Myocyte (in vitro differentiated cells): ENCODE measurements at regions not wholly inside any gene's neighbourhood (a gene's known extent, or its start where the extent isn't known, plus 50 kb on each side); places are given as distances from the start of the nearest gene placed in this dataset.
"Not testable (repeated sequence)": the region's sequence is repeated elsewhere in the genome, so short reads cannot be mapped to it uniquely, and the experiment has no call there.

Experiments used
- DNase-seq: peaks from one replicate; pipeline ENCODE4 v3.0.0-alpha.2; 2012; ENCODE audit warnings: low read depth

DNA sequence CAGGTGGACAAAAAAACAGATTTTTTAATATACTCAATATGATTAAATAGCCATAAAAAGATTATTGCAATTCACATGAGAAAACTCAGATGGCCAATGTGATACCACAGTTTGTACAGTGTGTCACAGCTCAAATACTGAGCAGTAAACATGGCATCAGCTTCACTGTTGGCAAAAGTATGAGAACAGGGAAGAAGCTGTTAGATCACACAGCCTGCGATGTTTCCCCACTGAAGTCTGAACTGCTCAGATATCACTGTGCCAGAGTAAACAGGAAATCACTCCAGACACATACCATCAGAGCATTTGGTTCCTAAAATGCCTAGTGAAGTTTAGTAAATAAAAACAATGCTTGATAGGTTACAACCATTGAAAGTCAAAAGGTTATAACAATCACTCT, 347.8 kb downstream of the ETV1 start:
- peak; percentile 70 for DNase-seq

- no peak for DNase-seq
Measured at GRCh38 chr7:13651167-13651566, 338.3 kb downstream of the ETV1 start.

DNA sequence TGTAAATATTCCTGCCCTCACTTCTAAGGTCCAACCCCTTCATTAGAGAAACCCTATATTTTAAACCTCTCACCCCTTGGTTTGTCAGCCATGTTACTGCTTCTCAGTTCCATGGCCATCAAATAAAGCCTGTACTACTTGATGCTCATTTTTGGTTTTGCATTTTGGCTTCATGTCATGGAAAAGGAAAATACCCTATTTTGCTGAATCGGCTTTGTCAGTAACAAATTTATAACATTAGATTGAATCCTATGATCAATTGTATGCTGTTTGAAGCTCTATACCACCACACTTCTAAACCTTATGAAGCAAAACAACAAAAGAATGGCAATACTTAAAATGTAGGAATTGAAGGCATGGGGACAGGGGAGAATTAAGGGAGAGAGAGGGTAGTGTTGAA, 333.1 kb downstream of the ETV1 start:
- DNase-seq, result no peak

- DNase-seq, result no peak
Measured at GRCh38 chr7:13673290-13673689, 316.2 kb downstream of the ETV1 start.

- DNase-seq, result no peak
Measured at GRCh38 chr7:13682626-13683025, 306.8 kb downstream of the ETV1 start.

DNA sequence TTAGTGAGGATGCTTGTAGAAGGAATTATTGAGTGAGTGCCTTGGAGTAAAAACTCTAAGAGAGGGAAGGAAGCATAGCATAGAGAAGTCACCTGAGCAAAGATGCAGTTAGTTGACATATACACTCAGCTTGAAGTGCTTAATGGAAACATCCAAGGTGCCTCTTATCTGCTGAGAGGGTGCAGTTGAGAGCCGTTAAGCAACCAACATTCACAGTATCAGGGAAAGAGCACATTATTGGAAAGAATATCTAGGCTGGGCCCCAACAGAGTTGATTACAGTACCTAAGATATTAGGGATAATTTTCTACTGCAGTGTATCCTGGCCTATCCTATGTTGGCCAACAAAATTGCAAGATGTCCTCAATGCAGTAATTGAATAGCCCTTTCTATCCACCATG, 302.0 kb downstream of the ETV1 start:
- DNase-seq, result no peak

DNA sequence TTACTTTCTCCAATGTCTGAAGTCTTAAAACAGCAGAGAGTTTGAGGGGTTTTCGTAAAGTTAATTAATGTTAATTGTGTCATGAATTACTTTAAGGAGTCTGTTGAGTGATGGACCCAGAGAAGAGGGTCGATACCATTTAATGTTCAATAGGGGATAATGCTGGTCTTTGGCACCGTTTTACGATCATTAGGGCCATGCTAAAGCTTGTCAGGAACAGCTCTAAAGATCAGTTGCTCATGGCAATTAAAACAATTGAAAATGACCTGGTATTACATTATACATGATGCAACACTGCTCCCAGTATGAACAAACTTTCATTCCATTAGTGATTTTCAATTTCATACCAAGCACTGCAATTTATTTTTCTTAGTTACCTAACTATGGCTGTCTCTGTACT, 296.9 kb downstream of the ETV1 start:
- no peak for DNase-seq

- DNase-seq, result no peak
Measured at GRCh38 chr7:13702251-13702650, 287.2 kb downstream of the ETV1 start.

GRCh38 chr7:13708670-13709069, 280.8 kb downstream of the ETV1 start:
- DNase-seq, result no peak

- no peak for DNase-seq
Measured at GRCh38 chr7:13713092-13713491, 276.4 kb downstream of the ETV1 start.

GRCh38 chr7:13715534-13715933, 273.9 kb downstream of the ETV1 start:
- DNase-seq, result no peak

DNA sequence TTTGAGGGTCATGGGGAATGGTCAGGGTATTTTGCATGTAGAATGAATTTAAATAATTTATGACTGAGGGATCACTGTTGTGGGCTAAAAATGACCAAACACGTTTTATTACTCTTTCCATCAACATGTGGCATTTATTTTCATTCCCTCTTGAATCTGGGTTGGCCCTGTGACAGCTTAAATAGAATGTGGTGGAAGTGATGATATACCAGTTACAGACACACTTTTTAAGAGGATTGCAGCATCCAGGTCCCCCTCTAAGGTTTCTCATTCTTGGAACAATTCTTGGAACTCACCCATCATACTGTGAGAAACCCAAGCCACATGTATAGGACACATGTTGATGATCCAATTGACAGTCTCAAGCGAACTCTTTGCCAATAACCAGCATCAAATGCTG, 272.4 kb downstream of the ETV1 start:
- no peak for DNase-seq

- DNase-seq, result no peak
Measured at GRCh38 chr7:13724191-13724976, 265.1 kb downstream of the ETV1 start.

DNA sequence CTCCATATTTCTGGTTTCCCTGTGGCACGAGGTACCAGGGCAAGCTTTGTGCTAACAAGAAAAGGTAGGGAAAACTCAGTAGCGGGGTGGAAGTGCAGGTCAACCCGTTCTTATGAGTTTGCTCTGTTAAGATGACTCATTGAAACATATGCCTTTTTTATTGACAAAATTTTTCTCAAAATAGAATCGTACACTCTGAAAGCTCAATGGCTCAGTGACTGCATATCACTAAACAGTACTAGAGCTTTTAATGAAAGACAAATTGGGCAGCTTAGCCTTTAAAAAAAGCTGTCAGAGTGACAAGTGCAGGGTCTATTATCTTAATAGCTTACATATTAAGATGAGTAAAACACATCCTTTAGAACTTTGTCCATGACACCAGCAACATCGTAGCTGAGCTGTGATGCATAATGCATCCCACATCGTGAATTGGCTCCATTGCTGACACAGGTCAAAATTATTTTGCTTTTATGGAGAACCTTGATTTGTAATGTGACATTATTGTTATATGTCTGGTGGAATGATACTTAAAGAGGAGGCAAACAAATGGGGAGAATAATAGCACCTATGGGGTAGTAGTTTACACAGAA, 264.4 kb downstream of the ETV1 start:
- DNase-seq, result no peak

DNA sequence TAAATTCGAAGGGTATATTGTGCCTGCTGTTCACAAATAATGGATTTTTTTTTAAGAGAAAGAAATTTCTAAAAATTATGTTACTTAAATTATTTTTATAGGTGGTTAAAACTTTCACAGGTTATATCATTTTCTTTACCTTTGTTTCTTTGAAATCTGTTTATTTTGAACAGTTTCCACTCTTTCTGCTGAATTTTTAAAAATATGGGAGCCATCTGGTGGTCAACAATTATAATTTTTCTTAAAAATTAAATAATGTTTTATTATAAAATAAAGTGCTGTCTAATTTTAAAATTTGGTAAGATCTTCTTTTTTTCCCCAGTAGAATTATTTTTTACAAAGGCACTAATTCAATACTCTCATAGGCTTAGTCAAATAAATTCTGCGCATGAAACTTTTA, 263.9 kb downstream of the ETV1 start:
- peak; percentile 15 for DNase-seq

GRCh38 chr7:13727279-13727678, 262.2 kb downstream of the ETV1 start:
- DNase-seq, result peak; percentile 15

DNA sequence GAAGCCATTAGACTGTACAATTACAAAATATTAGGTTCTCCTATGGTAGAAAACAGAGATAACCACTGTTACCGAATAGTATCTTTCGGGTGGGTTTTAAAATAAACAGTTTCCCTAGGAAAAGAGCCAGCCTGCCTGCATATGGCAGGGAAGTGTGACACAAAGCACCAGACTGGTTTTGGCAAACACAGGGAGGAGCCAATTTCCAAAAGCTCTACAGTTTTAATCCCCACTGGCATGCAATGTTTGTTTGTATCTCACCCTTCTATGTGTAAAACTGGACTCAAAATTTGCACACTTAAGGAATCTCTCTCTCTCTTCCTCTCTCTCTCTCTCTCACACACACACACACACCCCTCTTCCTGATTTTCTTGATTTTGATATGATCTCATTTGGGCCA, 261.7 kb downstream of the ETV1 start:
- DNase-seq, result no peak

GRCh38 chr7:13728430-13728829, 261.0 kb downstream of the ETV1 start:
- not testable (repeated sequence) for DNase-seq

DNA sequence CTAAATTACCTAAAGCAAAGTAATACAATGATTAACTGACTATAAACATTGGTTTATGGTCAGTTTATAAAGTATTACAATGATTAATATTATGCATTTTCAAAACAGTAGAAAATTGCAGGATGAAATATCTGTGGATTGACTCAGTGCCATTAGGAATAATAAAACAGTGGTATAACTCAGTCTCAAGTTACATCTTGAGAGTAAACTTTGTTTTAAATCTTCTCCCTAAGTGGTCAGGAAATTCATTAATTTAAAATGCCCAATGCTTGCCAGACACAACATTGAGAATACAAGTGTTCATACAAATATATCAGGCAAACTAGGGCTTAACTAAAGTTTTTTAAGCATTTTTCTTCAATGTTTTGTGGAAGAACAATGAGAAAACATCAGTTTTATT, 257.8 kb downstream of the ETV1 start:
- peak; percentile 36 for DNase-seq

- DNase-seq, result no peak
Measured at GRCh38 chr7:13737563-13737962, 251.9 kb downstream of the ETV1 start.

GRCh38 chr7:13742126-13742525, 247.3 kb downstream of the ETV1 start:
- peak; percentile 96 for DNase-seq

DNA sequence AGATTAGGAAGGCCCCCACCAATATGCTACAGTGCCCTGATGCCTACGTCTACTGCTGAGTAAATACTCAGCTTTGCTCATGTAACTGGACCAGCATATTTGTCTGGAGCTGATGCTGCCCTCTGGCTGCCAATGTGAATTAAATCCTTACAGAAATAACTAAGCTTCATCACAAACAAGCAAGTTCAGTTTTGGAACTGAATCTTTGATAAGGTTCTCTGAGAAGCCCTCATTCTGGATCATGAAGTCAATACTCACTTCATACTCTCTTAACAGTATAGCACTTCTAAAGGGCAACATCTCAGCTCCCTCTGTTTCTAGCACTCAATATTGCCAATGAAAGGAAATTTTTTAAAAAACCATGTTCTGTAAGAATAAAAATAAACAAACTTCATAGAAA, 246.7 kb downstream of the ETV1 start:
- DNase-seq, result peak; percentile 84

DNA sequence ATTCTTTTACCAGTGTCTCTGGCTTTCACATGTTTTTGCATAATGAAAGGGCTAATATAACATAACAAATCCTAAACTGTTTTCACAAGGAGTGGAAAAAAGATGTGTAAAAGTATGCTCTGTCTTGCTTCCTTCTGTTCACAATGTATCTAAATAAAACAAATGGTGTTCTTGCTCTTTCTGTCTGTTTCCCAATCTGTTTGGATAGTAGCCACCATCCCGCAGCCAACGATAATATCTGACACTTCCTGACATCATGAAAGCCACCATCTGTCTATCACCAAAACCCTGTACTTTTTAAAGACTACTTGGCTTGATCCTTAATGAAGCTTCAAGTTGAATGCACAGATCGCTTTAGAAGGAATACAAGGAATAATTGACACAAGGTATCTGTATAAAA, 246.2 kb downstream of the ETV1 start:
- DNase-seq, result peak; percentile 30
